ENCODE measurements at regions not wholly inside any gene's neighbourhood (a gene's known extent, or its start where the extent isn't known, plus 50 kb on each side); places are given as distances from the start of the nearest gene placed in this dataset.
"Not testable (repeated sequence)": the region's sequence is repeated elsewhere in the genome, so short reads cannot be mapped to it uniquely, and the experiment has no call there.

DNA sequence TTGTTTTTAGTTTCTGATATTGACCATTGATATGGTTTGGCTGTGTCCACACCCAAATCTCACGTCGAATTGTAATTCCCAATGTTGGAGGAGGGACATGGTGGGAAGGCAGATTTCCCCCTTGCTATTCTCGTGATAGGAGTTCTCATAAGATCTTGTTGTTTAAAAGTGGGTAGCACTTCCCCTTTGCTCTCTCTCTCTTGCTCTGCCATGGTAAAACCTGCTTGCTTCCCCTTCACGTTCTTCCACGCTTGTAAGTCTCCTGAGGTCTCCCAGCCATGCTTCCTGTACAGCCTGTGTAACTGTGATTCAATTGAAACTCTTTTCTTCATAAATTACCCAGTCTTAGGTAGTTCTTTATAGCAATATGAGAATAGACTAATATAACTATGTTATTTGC, 203.6 kb upstream of the CHORDC1 start:
- Mint-ChIP-seq H3K27me3 (no peaks in the 10 kb centered on the region), H3K4me3 (no peak overlapping the region), H3K4me1 (no peaks in the 10 kb centered on the region), H3K36me3 (ENCODE audit: low read depth) (no peaks in the 10 kb centered on the region), H3K27ac (no peak overlapping the region), H3K9me3 (no peaks in the 10 kb centered on the region)
- no peak for DNase-seq
- intact Hi-C loops (cut with micrococcal nuclease) = no loop called here

GRCh38 chr11:90423378-90423777, 200.5 kb upstream of the CHORDC1 start:
- no peak for DNase-seq
- Mint-ChIP-seq H3K27ac (no peak overlapping the region), H3K36me3 (ENCODE audit: low read depth) (no peaks in the 10 kb centered on the region), H3K9me3 (no peaks in the 10 kb centered on the region), H3K27me3 (no peaks in the 10 kb centered on the region), H3K4me3 (no peak overlapping the region), H3K4me1 (no peaks in the 10 kb centered on the region)
- intact Hi-C loops (cut with micrococcal nuclease) = no loop called here

GRCh38 chr11:90422787-90423186, 199.9 kb upstream of the CHORDC1 start:
- H3K9me3 Mint-ChIP-seq; intact Hi-C loops (cut with micrococcal nuclease); H3K27ac Mint-ChIP-seq; H3K27me3 Mint-ChIP-seq; H3K4me3 Mint-ChIP-seq; DNase-seq; H3K4me1 Mint-ChIP-seq; H3K36me3 Mint-ChIP-seq (ENCODE audit: low read depth): not testable (repeated sequence)

DNA sequence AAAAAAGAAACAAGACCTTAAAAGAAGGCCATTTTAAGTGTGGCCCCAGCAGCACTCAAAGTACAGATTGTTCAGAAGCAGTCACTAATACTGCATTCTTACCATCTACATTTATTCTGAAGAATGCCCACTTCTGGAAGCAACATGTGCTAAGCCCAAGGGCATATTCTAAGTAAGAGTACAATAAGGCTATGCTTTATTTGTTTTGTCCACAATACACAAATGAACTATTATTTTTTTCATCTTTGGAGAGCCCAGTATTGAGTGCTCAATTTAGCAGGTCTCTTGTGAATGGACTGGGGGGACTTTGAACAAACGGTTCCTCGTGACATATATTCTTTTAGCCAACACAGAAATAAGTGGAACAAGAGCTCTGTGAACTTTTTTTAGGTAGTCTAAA, 191.4 kb upstream of the CHORDC1 start:
- Mint-ChIP-seq H3K27ac (no peak overlapping the region), H3K36me3 (ENCODE audit: low read depth) (no peaks in the 10 kb centered on the region), H3K27me3 (no peaks in the 10 kb centered on the region), H3K4me3 (no peak overlapping the region), H3K4me1 (no peaks in the 10 kb centered on the region), H3K9me3 (no peaks in the 10 kb centered on the region)
- intact Hi-C loops (cut with micrococcal nuclease) = no loop called here
- DNase-seq = no peak

- H3K27ac Mint-ChIP-seq = no peak overlapping the region
- no peaks in the 10 kb centered on the region for H3K36me3 Mint-ChIP-seq (ENCODE audit: low read depth)
- H3K4me1 Mint-ChIP-seq = no peaks in the 10 kb centered on the region
- intact Hi-C loops (cut with micrococcal nuclease) = no loop called here
- no peaks in the 10 kb centered on the region for H3K27me3 Mint-ChIP-seq
- no peaks in the 10 kb centered on the region for H3K9me3 Mint-ChIP-seq
- no peak overlapping the region for H3K4me3 Mint-ChIP-seq
- DNase-seq = no peak
Observed at GRCh38 chr11:90407350-90407749, 184.5 kb upstream of the CHORDC1 start.

GRCh38 chr11:90392692-90393091, 169.8 kb upstream of the CHORDC1 start:
- H3K9me3 Mint-ChIP-seq = no peaks in the 10 kb centered on the region
- intact Hi-C loops (cut with micrococcal nuclease) = no loop called here
- H3K27me3 Mint-ChIP-seq = no peaks in the 10 kb centered on the region
- no peak for DNase-seq
- no peak overlapping the region for H3K4me3 Mint-ChIP-seq
- no peaks in the 10 kb centered on the region for H3K4me1 Mint-ChIP-seq
- H3K27ac Mint-ChIP-seq = no peak overlapping the region
- H3K36me3 Mint-ChIP-seq (ENCODE audit: low read depth) = no peaks in the 10 kb centered on the region

- no peak for DNase-seq
- Mint-ChIP-seq H3K27ac (no peak overlapping the region), H3K4me1 (no peaks in the 10 kb centered on the region), H3K4me3 (no peak overlapping the region), H3K36me3 (ENCODE audit: low read depth) (no peaks in the 10 kb centered on the region), H3K9me3 (no peaks in the 10 kb centered on the region), H3K27me3 (no peaks in the 10 kb centered on the region)
- intact Hi-C loops (cut with micrococcal nuclease) = no loop called here
Observed at GRCh38 chr11:90391756-90392155, 168.9 kb upstream of the CHORDC1 start.

DNA sequence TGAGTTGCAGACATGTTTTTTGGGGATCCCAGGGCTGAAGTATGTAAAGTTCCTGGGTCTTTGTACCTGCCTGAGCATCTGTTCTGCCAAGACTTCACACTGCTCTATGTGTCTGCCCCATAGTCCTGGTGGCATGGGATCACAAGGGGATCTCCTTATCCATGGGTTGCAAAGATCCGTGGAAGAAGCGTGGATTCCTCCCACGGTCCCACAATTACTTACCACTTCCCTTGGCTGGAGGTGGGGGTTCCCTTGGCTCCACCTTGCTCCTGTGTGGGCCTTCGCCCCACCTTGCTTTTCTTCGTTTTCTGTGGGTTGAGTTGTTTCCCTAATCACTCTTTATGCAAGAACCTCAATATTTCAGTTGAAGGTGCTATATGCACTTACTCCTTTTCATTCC, 157.4 kb upstream of the CHORDC1 start:
- DNase-seq = no peak
- Mint-ChIP-seq H3K4me1 (no peaks in the 10 kb centered on the region), H3K9me3 (no peaks in the 10 kb centered on the region), H3K36me3 (ENCODE audit: low read depth) (no peaks in the 10 kb centered on the region), H3K27ac (no peak overlapping the region), H3K4me3 (no peak overlapping the region), H3K27me3 (no peaks in the 10 kb centered on the region)
- intact Hi-C loops (cut with micrococcal nuclease) = no loop called here

DNA sequence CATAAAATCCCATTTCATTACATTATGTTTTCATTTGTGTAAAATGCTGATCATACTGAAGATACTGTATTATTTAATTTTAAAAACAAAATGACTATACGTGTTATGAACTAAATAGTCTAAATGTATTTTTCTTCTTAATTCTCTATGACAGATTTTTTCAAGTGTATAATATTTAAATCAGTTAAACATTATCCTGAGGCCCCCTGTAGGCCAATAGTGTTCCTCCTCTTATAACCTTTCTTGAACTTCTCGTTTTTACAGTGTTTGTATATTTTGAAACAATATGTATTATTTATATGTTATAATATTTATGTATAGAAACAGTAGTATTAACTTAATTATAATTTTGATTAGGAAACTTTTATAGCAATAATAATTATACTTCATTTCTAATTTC, 151.1 kb upstream of the CHORDC1 start:
- Mint-ChIP-seq H3K27me3 (no peaks in the 10 kb centered on the region), H3K4me1 (no peaks in the 10 kb centered on the region), H3K4me3 (no peak overlapping the region), H3K36me3 (ENCODE audit: low read depth) (no peaks in the 10 kb centered on the region), H3K27ac (no peak overlapping the region), H3K9me3 (no peaks in the 10 kb centered on the region)
- intact Hi-C loops (cut with micrococcal nuclease) = no loop called here
- DNase-seq = no peak

- DNase-seq = no peak
- H3K27ac Mint-ChIP-seq = no peak overlapping the region
- no peaks in the 10 kb centered on the region for H3K9me3 Mint-ChIP-seq
Observed at GRCh38 chr11:90364527-90364926, 141.7 kb upstream of the CHORDC1 start.

DNA sequence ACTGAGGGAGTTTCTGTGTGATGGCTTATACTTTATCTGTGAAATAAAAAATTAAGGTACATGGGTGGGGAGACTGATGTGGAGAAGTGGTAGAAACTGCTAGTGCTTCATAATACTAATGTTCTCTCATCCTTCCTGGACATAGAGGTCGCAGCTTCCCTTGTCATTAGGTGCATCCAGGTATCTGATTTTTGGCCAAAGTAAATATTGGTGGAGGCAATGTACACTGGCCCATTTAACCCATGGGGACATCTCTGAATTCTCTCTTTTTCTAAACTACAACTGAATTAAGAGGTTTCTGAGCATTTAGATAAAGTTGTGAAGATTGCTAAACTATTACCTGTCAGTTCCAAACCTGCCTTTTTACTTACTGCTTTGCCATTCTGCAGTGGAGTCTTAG, 140.9 kb upstream of the CHORDC1 start:
- no peak for DNase-seq
- intact Hi-C loops (cut with micrococcal nuclease) = no loop called here
- H3K36me3 Mint-ChIP-seq (ENCODE audit: low read depth) = no peaks in the 10 kb centered on the region
- H3K4me1 Mint-ChIP-seq = no peaks in the 10 kb centered on the region
- H3K27me3 Mint-ChIP-seq = no peaks in the 10 kb centered on the region
- H3K9me3 Mint-ChIP-seq = no peaks in the 10 kb centered on the region
- no peak overlapping the region for H3K27ac Mint-ChIP-seq
- H3K4me3 Mint-ChIP-seq = no peak overlapping the region

More at GRCh38 chr11:90364527-90364926, 141.7 kb upstream of the CHORDC1 start:
- H3K27me3 Mint-ChIP-seq = no peaks in the 10 kb centered on the region
- no peaks in the 10 kb centered on the region for H3K36me3 Mint-ChIP-seq (ENCODE audit: low read depth)
- H3K4me3 Mint-ChIP-seq = no peak overlapping the region
- H3K4me1 Mint-ChIP-seq = no peaks in the 10 kb centered on the region
- intact Hi-C loops (cut with micrococcal nuclease) = no loop called here

GRCh38 chr11:90355200-90355599, 132.4 kb upstream of the CHORDC1 start:
- no peaks in the 10 kb centered on the region for H3K36me3 Mint-ChIP-seq (ENCODE audit: low read depth)
- H3K27ac Mint-ChIP-seq = no peak overlapping the region
- no peaks in the 10 kb centered on the region for H3K9me3 Mint-ChIP-seq
- no peak for DNase-seq
- H3K4me1 Mint-ChIP-seq = no peaks in the 10 kb centered on the region
- H3K4me3 Mint-ChIP-seq = no peak overlapping the region
- intact Hi-C loops (cut with micrococcal nuclease) = no loop called here
- no peaks in the 10 kb centered on the region for H3K27me3 Mint-ChIP-seq

GRCh38 chr11:90349731-90350130, 126.9 kb upstream of the CHORDC1 start:
- Mint-ChIP-seq H3K27ac (no peak overlapping the region), H3K36me3 (ENCODE audit: low read depth) (no peaks in the 10 kb centered on the region), H3K4me3 (no peak overlapping the region), H3K27me3 (no peaks in the 10 kb centered on the region), H3K9me3 (no peaks in the 10 kb centered on the region), H3K4me1 (no peaks in the 10 kb centered on the region)
- no peak for DNase-seq
- intact Hi-C loops (cut with micrococcal nuclease) = no loop called here

DNA sequence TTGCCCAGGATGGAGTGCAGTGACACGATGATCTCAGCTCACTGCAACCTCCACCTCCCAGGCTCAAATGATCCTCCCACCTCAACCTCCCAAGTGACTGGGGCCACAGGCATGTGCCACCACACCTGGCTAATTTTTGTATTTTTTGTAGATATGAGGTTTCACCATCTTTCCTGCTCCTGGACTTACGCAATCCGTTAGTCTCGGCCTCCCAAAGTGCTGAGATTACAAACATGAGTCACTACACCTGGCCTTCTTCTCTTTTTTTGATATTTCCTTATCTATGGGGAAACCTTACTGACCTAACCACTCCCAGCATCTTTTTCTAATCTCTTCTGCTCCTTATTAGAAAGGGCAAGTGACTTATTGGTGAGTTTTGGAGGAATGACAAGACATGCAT, 121.7 kb upstream of the CHORDC1 start:
- intact Hi-C loops (cut with micrococcal nuclease) = no loop called here
- H3K4me3 Mint-ChIP-seq = no peak overlapping the region
- H3K27ac Mint-ChIP-seq = no peak overlapping the region
- H3K27me3 Mint-ChIP-seq = no peaks in the 10 kb centered on the region
- no peaks in the 10 kb centered on the region for H3K9me3 Mint-ChIP-seq
- H3K36me3 Mint-ChIP-seq (ENCODE audit: low read depth) = no peaks in the 10 kb centered on the region
- H3K4me1 Mint-ChIP-seq = no peaks in the 10 kb centered on the region
- DNase-seq = no peak

- no peaks in the 10 kb centered on the region for H3K27me3 Mint-ChIP-seq
- H3K4me1 Mint-ChIP-seq = no peaks in the 10 kb centered on the region
- intact Hi-C loops (cut with micrococcal nuclease) = no loop called here
- H3K27ac Mint-ChIP-seq = no peak overlapping the region
- H3K9me3 Mint-ChIP-seq = no peaks in the 10 kb centered on the region
- DNase-seq = no peak
- H3K4me3 Mint-ChIP-seq = no peak overlapping the region
- H3K36me3 Mint-ChIP-seq (ENCODE audit: low read depth) = no peaks in the 10 kb centered on the region
Observed at GRCh38 chr11:90343673-90344072, 120.8 kb upstream of the CHORDC1 start.

DNA sequence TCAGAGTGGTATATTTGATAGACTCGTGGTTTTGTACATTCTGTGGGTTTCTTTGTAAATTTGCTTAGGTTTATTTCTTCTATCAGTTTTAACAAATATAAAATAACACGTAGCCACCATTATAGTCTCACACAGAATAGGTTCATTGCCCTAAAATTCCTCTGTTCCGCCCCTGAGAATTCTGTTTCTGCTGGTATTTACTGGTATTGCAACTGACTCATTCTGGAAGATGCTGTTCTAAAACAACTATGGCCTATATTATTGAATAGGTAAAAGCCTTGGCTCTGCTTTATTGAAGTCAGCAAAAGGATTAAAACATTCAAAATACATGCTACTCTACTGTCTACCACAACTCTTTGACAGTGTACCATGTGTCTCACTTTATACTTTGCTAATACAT, 119.1 kb upstream of the CHORDC1 start:
- Mint-ChIP-seq H3K9me3 (no peaks in the 10 kb centered on the region), H3K27me3 (no peaks in the 10 kb centered on the region), H3K27ac (no peak overlapping the region), H3K36me3 (ENCODE audit: low read depth) (no peaks in the 10 kb centered on the region), H3K4me1 (no peaks in the 10 kb centered on the region), H3K4me3 (no peak overlapping the region)
- intact Hi-C loops (cut with micrococcal nuclease) = no loop called here
- DNase-seq = no peak

Measured in activated CD4-positive, alpha-beta T cell treated with anti-CD3 and anti-CD28 coated beads, Interleukin-2, amount 10 ng/mL, durations not matched to agents 24 days and 14 days (primary cell).